Mesenchymal stem cell (in vitro differentiated cells and primary cell): ENCODE measurements at regions not wholly inside any gene's neighbourhood (a gene's known extent, or its start where the extent isn't known, plus 50 kb on each side); places are given as distances from the start of the nearest gene placed in this dataset.

Experiments used
- DNase-seq: peaks from one replicate; pipeline ENCODE4 v3.0.0-alpha.2; 2013
- H2AFZ ChIP-seq: one replicate; pipeline ENCODE4 v1.6.1; 2013; ENCODE audit warnings: low read depth, mild to moderate bottlenecking, control low read depth, inconsistent platforms, low read length, moderate library complexity
- H2AK5ac ChIP-seq: 2 replicates; pipeline ENCODE4 v1.6.1; 2013; ENCODE audit warnings: low read length, moderate library complexity, mild to moderate bottlenecking, inconsistent platforms; ENCODE audit not compliant: severe bottlenecking
- H2BK120ac ChIP-seq: one replicate; pipeline ENCODE4 v1.6.1; 2013; ENCODE audit warnings: low read depth, mild to moderate bottlenecking, inconsistent platforms, low read length, moderate library complexity
- H2BK12ac ChIP-seq, 2 experiments: one replicate each; pipeline ENCODE4 v1.6.1; 2013; ENCODE audit warnings: inconsistent platforms in 2 of 2, low read length in 2 of 2, mild to moderate bottlenecking in 2 of 2, moderate library complexity in 2 of 2, control low read depth in 1 of 2
- H2BK15ac ChIP-seq: one replicate; pipeline ENCODE4 v1.6.1; 2013; ENCODE audit warnings: mild to moderate bottlenecking, low read depth, inconsistent platforms; ENCODE audit not compliant: poor library complexity, severe bottlenecking
- H2BK5ac ChIP-seq: 2 replicates; pipeline ENCODE4 v1.6.1; 2013; ENCODE audit warnings: low read depth, mild to moderate bottlenecking, low read length, control low read depth, inconsistent platforms; ENCODE audit not compliant: poor library complexity, severe bottlenecking
- H3K14ac ChIP-seq, 2 experiments: one replicate each; pipeline ENCODE4 v1.6.1; 2013; ENCODE audit warnings: inconsistent platforms in 2 of 2, low read length in 2 of 2, control low read depth in 1 of 2, mild to moderate bottlenecking in 1 of 2, moderate library complexity in 1 of 2
- H3K18ac ChIP-seq, 2 experiments: one replicate each; pipeline ENCODE4 v1.6.1; 2013; ENCODE audit warnings: inconsistent platforms in 2 of 2, low read length in 2 of 2, control low read depth in 1 of 2, low read depth in 1 of 2, mild to moderate bottlenecking in 1 of 2
- H3K23ac ChIP-seq, 2 experiments: one replicate each; pipeline ENCODE4 v1.6.1; 2013; ENCODE audit warnings: inconsistent platforms in 2 of 2, low read length in 2 of 2, mild to moderate bottlenecking in 2 of 2, moderate library complexity in 2 of 2, control low read depth in 1 of 2
- H3K27ac ChIP-seq: 2 replicates; pipeline ENCODE4 v1.5.1; 2013; ENCODE audit warnings: mild to moderate bottlenecking, moderate library complexity, low read length, control low read depth, inconsistent platforms; ENCODE audit not compliant: poor library complexity, severe bottlenecking
- H3K27me3 ChIP-seq, 2 experiments: 2 replicates each; pipeline versions ENCODE4 v1.6.1 to v1.7.0; 2013; ENCODE audit warnings: low read length in 2 of 2, mild to moderate bottlenecking in 2 of 2, moderate library complexity in 2 of 2, control low read depth in 1 of 2, inconsistent platforms in 1 of 2; ENCODE audit not compliant: control insufficient read depth in 1 of 2, insufficient read depth in 1 of 2
- H3K36me3 ChIP-seq, 2 experiments: 2 replicates each; pipeline versions ENCODE4 v1.6.1 to v1.7.0; 2013; ENCODE audit warnings: low read length in 2 of 2, control low read depth in 1 of 2, inconsistent platforms in 1 of 2, low read depth in 1 of 2, mild to moderate bottlenecking in 1 of 2; ENCODE audit not compliant: insufficient read depth in 2 of 2, control insufficient read depth in 1 of 2
- H3K4ac ChIP-seq, 2 experiments: one replicate each; pipeline ENCODE4 v1.6.1; 2013; ENCODE audit warnings: inconsistent platforms in 2 of 2, low read length in 2 of 2, mild to moderate bottlenecking in 2 of 2, moderate library complexity in 2 of 2, control low read depth in 1 of 2, low read depth in 1 of 2
- H3K4me1 ChIP-seq: 2 replicates; pipeline ENCODE4 v1.6.1; 2013; ENCODE audit warnings: low read depth, low read length, control low read depth; ENCODE audit not compliant: control insufficient read depth, insufficient read depth
- H3K4me2 ChIP-seq: 2 replicates; pipeline ENCODE4 v1.6.1; 2013; ENCODE audit warnings: low read length, mild to moderate bottlenecking, inconsistent platforms; ENCODE audit not compliant: poor library complexity, severe bottlenecking
- H3K4me3 ChIP-seq, 2 experiments: 2 replicates each; pipeline versions ENCODE4 v1.5.1 to v1.7.0; 2013; ENCODE audit warnings: low read length in 2 of 2, mild to moderate bottlenecking in 2 of 2, control low read depth in 1 of 2, low read depth in 1 of 2; ENCODE audit not compliant: insufficient read depth in 1 of 2
- H3K79me1 ChIP-seq: replicated peaks from 2 replicates; pipeline ENCODE4 v1.6.1; 2013; ENCODE audit warnings: mild to moderate bottlenecking, control low read depth, low read length, inconsistent platforms; ENCODE audit not compliant: poor library complexity, severe bottlenecking
- H3K9ac ChIP-seq: 2 replicates; pipeline ENCODE4 v1.7.0; 2013; ENCODE audit warnings: mild to moderate bottlenecking, low read length, moderate library complexity
- H3K9me3 ChIP-seq: 2 replicates; pipeline ENCODE4 v1.7.0; 2013; ENCODE audit warnings: mild to moderate bottlenecking, low read length; ENCODE audit not compliant: control insufficient read depth
- H4K8ac ChIP-seq: one replicate; pipeline ENCODE4 v1.6.1; 2013; ENCODE audit warnings: inconsistent platforms, mild to moderate bottlenecking, low read length, moderate library complexity
- H4K91ac ChIP-seq: one replicate; pipeline ENCODE4 v1.6.1; 2013; ENCODE audit warnings: mild to moderate bottlenecking, low read length, inconsistent platforms
- WGBS: methylation state at CpG from one replicate; pipeline ENCODE4 v1.1.7; 2013; ENCODE audit warnings: mixed read lengths; 5-methylcytosine and 5-hydroxymethylcytosine counted together

DNA sequence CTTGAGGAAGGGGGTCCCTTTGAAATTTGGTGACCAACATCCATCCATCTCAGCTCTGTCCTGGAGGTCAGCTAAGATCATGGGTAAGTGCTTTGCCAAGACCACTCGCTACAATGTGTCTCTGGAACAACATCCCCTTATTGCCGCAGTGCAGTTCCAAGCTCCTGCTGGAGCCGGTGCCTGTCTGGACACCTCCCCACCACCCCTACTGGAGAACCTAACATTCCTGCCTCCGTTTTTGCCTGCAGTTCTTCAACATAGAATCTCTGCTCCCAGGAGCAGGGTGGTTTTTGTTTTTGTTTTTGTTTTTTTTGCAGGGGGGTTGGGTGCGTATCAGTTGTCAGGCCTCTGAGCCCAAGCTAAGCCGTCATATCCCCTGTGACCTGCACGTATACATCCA is 51.2 kb upstream of the FXYD4 start:
- no peak overlapping the region for H3K18ac ChIP-seq
- peaks cover 9% of the 10 kb centered on the region for H3K4me1 ChIP-seq
- 93% methylated on average over 6 of the region's 7 CpGs for WGBS
- H3K79me1 ChIP-seq = no peaks in the 10 kb centered on the region
- no peak overlapping the region for H3K9ac ChIP-seq
- H2BK12ac ChIP-seq = no peak overlapping the region
- H3K36me3 ChIP-seq = no peaks in the 10 kb centered on the region
- H3K27ac ChIP-seq = no peak overlapping the region
- H3K4me3 ChIP-seq = no peak overlapping the region
- no peak for DNase-seq
- H3K14ac ChIP-seq = no peak overlapping the region
- H3K4ac ChIP-seq = no peak overlapping the region
- no peak overlapping the region for H2BK15ac ChIP-seq
- no peak overlapping the region for H3K23ac ChIP-seq
- no peak overlapping the region for H2AK5ac ChIP-seq
- H4K8ac ChIP-seq = no peak overlapping the region
- no peak overlapping the region for H2BK120ac ChIP-seq
- H2AFZ ChIP-seq = no peak overlapping the region
- H3K27me3 ChIP-seq = peaks cover 6 to 49% of the 10 kb centered on the region in 2 experiments
- no peak overlapping the region for H4K91ac ChIP-seq
- H3K9me3 ChIP-seq = no peaks in the 10 kb centered on the region
- H3K4me2 ChIP-seq = no peak overlapping the region
- no peak overlapping the region for H2BK5ac ChIP-seq

DNA sequence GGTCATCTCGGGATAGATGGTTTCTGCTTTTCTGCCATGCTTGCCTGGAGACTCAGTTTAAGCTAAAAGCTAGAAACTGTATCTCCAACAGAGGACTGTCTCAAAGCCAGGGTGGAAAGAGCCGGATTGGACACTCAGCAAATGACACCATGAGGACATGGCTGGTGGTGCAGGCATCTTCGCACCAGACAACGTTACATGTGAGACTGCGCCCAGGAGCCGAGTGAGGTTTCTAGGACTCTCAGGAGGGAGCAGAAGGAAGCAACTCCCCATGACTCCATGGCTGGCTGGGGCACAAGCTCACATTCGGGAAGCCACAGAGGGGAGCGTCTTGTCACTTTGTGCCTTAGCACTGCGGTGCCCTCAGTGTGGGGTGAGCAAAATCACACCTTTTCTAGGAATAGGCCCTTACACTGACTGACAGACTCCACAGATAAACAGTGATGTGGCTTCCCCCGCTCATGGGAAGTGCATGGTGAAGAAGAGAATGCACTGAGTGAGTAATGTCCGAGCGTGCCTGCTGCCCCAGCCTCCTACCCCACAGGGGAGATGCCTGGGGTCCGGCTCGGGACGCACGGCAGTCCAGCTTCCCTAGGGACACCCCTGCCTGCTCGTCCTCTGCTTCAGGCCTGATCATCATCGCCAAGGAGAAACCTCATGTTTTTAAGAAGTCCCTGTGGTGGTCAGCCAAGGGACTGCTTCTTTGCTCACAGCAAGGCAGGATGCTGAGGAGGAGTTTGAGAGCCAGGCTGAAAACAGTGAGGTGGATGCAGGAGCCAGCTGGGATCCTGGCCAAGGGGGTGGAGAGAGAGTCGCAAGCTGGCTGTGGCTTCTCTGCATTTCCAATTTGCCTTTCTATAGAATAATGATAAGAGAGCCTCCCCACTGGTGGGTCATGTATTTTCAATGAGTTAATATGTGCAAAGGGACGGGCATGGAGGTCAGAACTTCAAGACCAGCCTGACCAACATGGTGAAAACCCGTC is 52.2 kb upstream of the FXYD4 start:
- Histone ChIP-seq H3K27ac (no peak overlapping the region), H3K9me3 (no peaks in the 10 kb centered on the region), H2BK5ac (no peak overlapping the region), H4K8ac (no peak overlapping the region), H3K9ac (no peak overlapping the region), H3K23ac (no peak overlapping the region), H4K91ac (no peak overlapping the region), H3K4ac (no peak overlapping the region), H2BK120ac (no peak overlapping the region), H3K4me1 (peaks cover 9% of the 10 kb centered on the region), H3K27me3 (peaks cover 6 to 54% of the 10 kb centered on the region in 2 experiments), H2BK12ac (no peak overlapping the region), H2AK5ac (no peak overlapping the region), H2AFZ (no peak overlapping the region), H3K36me3 (no peaks in the 10 kb centered on the region), H2BK15ac (no peak overlapping the region), H3K4me3 (no peak overlapping the region), H3K4me2 (no peak overlapping the region), H3K18ac (no peak overlapping the region), H3K79me1 (no peaks in the 10 kb centered on the region), H3K14ac (no peak overlapping the region)
- 78% methylated on average over 20 of the region's 21 CpGs for WGBS
- no peak for DNase-seq

DNA sequence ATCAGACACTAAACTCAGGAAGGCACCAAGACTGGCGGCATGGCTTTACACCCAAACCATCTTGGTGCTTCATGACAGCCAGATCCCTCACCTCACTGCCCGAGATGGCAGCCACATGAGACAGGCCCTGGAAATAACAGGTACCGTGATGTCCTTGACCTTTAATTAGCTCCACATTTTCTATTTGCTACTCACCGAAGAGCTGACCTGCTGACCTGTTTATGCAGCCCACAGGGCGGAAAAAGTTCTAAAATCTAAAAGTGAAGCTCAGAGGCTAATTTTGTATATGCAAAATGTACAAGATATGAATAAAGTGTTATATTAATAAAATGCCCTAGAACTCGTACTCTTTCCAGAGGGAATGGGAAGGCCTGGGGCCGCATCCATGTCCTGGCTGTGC is 51.6 kb upstream of the RASGEF1A start:
- Histone ChIP-seq H2AK5ac (no peak overlapping the region), H3K27me3 (peaks cover 6 to 53% of the 10 kb centered on the region in 2 experiments), H3K23ac (no peak overlapping the region), H3K27ac (no peak overlapping the region), H3K36me3 (no peaks in the 10 kb centered on the region), H3K4me1 (peaks cover 9% of the 10 kb centered on the region), H4K8ac (no peak overlapping the region), H3K4ac (no peak overlapping the region), H2BK15ac (no peak overlapping the region), H2BK5ac (no peak overlapping the region), H3K4me2 (no peak overlapping the region), H2AFZ (no peak overlapping the region), H3K9me3 (no peaks in the 10 kb centered on the region), H3K14ac (no peak overlapping the region), H3K9ac (no peak overlapping the region), H3K4me3 (no peak overlapping the region), H3K18ac (no peak overlapping the region), H2BK12ac (no peak overlapping the region), H4K91ac (no peak overlapping the region), H2BK120ac (no peak overlapping the region), H3K79me1 (no peaks in the 10 kb centered on the region)
- no peak for DNase-seq
- 94% methylated on average over 7 of the region's 7 CpGs for WGBS

DNA sequence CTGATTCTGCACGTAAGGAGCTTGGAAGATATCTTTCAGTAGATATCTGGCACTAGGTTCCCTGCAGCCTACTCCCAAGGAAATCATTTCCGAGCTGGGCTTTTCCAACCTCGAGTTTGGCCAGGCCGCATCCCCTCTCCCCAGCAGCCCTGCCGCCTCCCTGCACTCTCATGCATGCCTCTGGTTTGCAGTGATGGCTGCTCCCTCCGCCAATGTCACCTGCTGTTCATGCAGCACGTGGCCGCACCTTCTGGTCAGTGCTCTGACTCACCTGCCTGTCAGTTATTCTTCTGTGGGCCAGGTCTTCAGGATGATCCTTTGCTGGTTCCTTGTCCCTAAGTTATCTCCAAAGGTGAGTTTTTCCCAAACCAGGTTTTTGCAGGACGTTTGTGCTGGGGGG is 50.6 kb upstream of the RASGEF1A start:
- no peak overlapping the region for H2BK15ac ChIP-seq
- no peak overlapping the region for H2BK120ac ChIP-seq
- no peak overlapping the region for H3K14ac ChIP-seq
- 65% methylated on average over 9 of the region's 9 CpGs for WGBS
- no peaks in the 10 kb centered on the region for H3K9me3 ChIP-seq
- DNase-seq = no peak
- peaks cover 6 to 48% of the 10 kb centered on the region in 2 experiments for H3K27me3 ChIP-seq
- no peak overlapping the region for H3K4me2 ChIP-seq
- no peaks in the 10 kb centered on the region for H3K36me3 ChIP-seq
- no peak overlapping the region for H3K27ac ChIP-seq
- no peaks in the 10 kb centered on the region for H3K79me1 ChIP-seq
- H2BK12ac ChIP-seq = no peak overlapping the region
- no peak overlapping the region for H2BK5ac ChIP-seq
- no peak overlapping the region for H2AK5ac ChIP-seq
- H4K91ac ChIP-seq = no peak overlapping the region
- H3K4me3 ChIP-seq = no peak overlapping the region
- H2AFZ ChIP-seq = no peak overlapping the region
- no peak overlapping the region for H3K23ac ChIP-seq
- no peak overlapping the region for H3K4ac ChIP-seq
- H3K4me1 ChIP-seq = no peaks in the 10 kb centered on the region
- no peak overlapping the region for H3K18ac ChIP-seq
- H4K8ac ChIP-seq = no peak overlapping the region
- no peak overlapping the region for H3K9ac ChIP-seq
